ENCODE measurements at regions not wholly inside any gene's neighbourhood (a gene's known extent, or its start where the extent isn't known, plus 50 kb on each side); places are given as distances from the start of the nearest gene placed in this dataset.
"Not testable (repeated sequence)": the region's sequence is repeated elsewhere in the genome, so short reads cannot be mapped to it uniquely, and the experiment has no call there.

DNA sequence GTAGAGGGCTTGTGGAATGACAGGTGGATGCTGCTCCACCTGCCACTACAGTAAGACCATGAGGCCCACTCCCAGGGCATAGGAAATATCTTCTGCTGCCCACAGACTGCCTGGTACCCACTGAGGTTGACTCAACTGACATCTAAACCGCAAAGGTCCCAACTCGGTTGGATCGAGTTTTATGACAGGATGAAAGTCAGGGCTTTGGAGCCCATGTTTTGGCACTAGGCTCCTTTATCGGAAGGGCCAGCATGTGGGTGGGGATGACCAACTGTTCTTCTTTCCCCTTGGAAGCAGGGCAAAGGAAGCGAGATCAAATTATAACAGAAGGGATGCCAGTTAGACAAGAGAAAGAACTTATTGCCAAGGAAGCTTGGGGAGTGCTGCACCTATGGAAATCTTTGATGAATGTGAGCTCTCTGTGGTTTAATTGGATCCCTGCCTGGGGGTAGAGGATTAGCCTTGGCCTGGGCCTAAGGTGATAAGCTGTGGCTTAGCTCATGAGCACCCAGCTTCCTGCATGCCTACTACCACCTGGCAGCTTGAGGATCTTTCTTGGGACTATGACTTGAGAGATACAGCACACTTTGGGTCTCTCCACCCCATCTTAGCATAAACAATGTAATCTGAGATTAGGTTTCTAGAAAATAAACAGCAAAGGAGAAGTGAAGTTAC, 121.8 kb downstream of the KCNA5 start:
- no peak for DNase-seq (ENCODE audit: low read depth, low spot score)

DNA sequence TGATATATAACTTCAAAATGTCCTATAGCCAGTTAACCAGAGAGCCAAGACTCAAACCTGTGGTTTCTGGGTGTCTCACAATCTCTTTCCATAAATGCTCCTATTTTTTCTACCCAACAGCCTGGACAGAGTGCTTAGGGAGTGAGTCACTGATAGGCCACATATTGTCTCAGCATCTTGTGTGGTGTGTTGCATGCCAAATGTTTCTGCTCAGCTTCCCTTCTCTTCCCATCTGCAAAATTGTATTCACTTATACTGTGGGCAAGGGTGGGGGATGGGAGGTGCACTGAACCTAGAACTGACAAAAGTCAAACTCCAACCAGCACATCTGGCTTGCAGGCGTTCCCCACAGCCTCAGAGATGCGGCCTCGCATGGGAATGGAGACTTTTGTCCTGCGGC, 123.3 kb downstream of the KCNA5 start:
- DNase-seq (ENCODE audit: low read depth, low spot score), result peak; percentile 17

DNA sequence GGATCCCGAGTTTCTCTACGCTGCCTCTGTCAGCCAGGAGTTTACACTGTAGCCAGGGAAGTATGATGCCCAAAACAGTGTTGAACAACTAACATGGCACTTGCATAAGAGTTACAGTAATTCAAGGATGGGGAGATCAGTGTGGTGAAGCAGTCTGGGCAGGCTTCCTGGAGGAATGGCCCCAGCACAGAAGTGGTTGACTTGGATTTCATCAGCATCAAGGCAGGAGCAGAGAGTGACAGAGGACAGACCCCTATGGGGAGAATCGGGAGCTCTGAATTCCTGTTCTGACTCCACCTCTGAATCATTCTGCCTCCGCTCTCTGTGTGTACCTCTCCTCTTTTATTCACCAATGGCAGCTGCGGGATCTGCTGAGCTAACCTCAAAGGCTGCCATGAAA, 124.5 kb downstream of the KCNA5 start:
- no peak for DNase-seq (ENCODE audit: low read depth, low spot score)

DNA sequence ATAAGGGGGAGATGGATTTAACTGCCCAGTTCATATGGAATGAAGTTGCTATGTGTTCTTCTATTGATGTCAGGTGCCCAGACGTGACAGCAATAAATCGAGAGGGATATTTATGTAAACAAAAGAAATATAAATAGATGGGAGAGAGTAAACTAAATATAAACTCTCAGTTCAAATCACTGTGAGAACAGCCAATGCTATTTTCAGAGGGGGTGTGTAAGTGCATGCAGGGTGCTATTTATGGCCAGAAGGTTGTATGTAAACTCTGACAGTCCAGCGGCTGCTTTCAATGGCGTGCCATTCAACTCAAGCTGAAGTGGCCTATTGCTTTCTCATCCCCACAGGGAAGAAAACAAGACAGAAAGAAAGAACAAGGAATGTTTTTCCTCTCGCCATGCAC, 127.2 kb downstream of the KCNA5 start:
- DNase-seq (ENCODE audit: low read depth, low spot score), result no peak

DNA sequence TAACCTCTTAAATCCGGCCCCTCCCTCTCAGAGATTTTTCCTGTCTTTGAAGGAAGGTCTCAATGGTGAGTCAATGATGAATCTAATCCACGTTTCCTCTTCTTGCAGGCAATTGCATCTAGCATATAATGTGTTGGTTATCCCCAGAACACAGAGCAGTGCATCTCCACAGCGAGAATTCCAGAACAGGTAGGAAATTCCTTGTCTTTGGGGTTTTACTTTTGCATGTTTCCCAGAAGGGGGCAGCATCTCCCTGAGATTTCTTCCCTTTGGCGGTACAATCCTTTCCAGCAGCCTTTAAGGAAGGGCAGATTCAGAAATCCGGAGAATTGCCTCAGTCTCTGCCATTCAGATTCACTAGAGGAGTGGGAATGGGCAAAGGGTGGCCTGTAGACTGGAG, 128.0 kb downstream of the KCNA5 start:
- DNase-seq (ENCODE audit: low read depth, low spot score), result no peak

DNA sequence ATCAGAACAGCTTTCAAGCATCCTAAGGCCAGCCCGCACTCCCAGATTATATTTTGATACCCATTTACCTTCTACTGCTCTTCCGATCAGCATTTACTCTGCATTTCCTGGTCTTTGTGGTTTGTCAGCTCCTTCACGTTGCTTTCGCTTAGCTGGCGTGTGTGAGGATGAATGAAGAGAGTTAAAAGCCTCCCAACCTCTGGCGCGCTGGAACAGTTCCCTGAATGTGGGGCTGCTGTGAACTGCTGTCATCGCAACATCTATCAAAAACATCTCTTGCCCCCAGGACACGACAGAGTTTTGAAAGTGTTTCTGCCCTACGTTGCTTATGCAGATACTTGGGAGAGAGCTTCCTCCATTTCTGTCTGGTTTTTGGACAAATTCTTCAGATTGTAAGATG, 129.2 kb downstream of the KCNA5 start:
- DNase-seq (ENCODE audit: low read depth, low spot score), result no peak

DNA sequence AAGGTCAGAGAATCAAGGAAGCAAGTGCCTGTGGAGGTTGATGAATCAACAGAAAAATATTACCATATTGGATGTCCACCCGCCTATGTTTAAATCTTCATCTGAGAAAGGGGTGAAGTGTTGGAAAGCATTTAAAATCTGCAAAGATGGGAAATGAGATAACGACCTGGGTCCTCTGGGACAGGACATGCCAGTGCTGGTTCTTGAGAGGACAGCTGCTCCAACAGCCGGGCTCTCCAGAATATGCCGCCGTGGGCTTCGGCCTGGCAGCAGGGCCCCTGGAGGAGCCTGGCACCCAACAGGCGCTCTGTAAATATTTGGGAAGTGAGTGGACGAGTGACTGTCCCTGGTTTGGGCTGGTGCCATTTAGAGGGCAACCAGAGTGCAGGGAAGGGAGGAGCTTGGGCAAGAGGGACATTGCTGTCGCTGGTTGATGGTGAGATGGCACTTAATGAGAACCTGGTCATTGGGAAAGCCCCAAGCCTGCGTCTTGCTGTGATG, 129.9 kb downstream of the KCNA5 start:
- no peak for DNase-seq (ENCODE audit: low read depth, low spot score)

DNA sequence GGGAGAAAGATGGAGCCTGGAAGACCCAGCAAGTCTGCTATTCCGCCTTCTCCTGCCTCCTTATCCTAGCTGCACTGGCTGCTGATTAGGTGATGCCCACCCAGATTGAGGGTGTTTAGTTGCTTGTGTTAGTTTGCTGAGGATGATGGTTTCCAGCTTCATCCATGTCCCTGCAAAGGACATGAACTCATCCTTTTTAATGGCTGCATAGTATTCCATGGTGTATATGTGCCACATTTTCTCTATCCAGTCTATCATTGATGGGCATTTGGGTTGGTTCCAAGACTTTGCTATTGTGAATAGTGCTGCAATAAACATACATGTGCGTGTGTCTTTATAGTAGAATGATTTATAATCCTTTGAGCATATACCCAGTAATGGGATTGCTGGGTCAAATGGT, 131.7 kb downstream of the KCNA5 start:
- DNase-seq (ENCODE audit: low read depth, low spot score), result not testable (repeated sequence)

DNA sequence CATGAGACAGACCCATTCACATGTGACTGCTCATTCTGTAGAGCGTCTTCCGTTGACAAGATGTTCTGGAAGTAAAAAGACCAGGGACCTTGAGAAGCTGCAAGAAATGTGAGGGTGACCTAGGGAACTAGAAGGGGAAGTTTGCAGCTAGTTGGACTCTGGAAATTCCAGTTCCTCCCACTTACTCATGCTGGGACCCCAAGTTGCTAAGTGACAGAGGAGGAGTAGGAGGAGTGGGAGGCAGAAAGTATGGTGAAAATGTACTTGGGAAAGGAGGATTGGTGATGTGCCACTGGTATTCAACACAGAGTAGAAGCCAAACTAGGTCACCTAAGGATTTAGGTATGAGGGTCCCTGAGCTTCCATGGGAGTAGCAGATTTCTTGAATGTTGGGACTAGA, 132.4 kb downstream of the KCNA5 start:
- no peak for DNase-seq (ENCODE audit: low read depth, low spot score)

DNA sequence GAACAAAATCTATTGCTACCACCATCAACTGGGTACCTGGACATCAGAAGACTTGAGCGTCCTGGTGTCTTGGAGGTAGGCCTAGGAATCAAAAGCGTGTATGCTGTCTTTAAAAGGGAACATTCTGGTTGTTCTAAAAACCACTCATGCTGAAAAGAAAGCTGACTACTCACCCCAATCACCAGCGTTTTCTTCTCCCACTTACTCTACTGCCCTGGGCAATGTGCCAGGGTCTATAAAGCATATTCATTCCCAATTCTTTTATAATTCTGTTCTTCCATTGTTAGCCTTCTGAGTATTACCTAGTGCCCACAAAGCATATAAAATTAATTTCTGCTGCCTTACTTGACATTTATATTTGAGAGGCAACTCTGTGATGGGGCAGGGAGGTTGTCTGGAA, 133.4 kb downstream of the KCNA5 start:
- no peak for DNase-seq (ENCODE audit: low read depth, low spot score)

DNA sequence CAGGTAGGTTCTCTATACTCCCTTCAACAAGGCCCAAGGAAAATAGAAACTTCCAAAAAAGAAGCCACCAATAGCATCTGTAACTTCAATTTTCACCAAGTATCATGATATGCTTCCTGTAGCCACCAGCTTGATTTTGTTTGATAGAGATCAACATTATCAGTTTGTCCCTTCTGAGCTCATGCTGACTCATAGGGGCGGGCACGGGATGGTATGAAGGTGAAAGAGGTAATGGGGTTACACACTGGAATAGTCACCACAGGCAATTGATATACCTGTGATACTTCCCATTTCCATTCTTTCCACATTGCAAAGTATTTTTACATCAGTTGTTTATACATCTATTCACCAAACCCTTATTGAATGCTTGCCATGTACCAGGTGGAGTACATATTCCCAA, 134.1 kb downstream of the KCNA5 start:
- DNase-seq (ENCODE audit: low read depth, low spot score), result no peak

DNA sequence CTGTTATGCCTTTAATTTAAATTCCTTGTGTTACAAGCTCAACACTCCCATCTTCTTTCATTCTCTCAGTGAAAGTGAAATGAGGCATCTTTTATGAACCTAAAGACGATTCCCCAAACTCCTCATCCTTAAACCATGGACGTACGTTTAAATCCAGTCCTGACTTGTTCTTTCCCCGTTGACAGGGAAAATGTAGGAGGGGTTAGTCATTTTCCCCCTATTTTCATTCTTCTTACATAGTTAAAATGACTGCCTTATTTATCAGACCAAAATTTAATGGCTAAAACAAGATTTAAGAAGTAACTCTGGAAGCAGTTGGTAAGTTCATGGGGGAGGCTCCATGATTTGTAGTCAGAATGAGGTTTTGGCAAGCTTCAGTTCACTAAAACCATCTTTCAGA, 134.9 kb downstream of the KCNA5 start:
- DNase-seq (ENCODE audit: low read depth, low spot score), result no peak

DNA sequence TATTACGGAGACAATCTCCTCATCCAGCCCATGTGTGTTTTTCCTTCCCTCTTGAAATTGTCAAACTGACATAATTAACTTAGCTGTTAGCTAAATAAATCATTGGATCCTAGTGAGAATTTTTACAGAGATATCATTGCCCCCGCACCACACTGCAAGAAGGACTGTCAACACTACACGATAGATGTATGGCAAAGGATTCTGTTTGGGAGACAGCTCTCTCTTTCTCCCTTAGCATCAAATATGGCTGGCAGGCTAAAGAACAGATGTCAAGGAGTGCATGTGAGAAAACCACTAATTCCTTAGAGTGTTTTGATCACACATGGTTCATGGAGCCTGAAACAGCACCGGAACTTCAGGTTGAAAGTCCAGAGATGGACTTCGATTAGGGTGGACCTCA, 136.8 kb downstream of the KCNA5 start:
- no peak for DNase-seq (ENCODE audit: low read depth, low spot score)

DNA sequence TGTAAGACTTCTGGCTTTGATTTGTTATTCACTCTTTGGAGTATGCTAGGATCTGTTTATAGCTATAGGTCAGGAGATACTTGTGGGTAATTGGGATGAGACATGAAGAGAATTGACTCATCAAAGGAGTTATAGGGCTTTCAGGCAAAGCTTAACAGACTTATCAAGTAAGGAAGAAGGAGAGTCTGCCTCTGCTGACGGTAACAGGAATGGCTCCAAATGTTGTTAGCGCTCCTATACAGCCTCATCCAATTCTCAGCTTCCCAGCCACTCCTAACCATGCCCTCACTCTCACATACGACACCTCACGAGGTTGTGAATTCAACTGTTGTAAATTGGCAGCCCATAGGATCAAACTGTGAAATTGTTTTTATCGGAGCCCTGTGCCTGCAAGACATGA, 140.5 kb downstream of the KCNA5 start:
- no peak for DNase-seq (ENCODE audit: low read depth, low spot score)

DNA sequence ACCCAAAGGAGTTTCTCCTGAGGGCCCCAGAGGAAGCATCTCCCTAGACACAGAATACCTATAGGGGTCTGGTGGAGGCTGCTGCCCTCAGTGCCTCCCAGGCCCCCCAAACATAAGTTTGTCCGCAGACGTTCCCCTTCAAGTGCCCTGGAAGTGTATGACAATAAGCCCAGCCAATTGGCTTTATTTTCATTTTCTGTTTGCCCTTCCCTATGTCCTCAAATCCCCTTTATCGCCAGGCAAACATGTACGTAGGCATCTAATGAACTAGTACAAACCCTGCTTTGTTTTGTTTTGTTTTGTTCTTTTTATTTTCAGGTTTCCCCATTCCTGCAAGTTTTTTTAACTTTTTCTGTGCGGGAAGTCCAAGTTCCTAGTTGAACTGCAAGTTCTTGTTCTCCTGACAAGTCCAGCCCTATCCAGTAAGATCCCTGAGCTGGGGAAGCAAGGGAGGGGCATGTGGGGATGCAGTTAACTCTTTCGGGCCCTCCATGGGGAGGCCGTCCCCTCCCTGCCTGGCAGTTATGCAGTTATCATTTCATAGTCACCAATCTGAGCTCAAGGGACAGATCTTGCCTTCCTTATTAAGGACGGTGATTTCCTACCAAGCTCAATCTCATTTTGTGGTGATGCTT, 141.9 kb downstream of the KCNA5 start:
- DNase-seq (ENCODE audit: low read depth, low spot score), result no peak

DNA sequence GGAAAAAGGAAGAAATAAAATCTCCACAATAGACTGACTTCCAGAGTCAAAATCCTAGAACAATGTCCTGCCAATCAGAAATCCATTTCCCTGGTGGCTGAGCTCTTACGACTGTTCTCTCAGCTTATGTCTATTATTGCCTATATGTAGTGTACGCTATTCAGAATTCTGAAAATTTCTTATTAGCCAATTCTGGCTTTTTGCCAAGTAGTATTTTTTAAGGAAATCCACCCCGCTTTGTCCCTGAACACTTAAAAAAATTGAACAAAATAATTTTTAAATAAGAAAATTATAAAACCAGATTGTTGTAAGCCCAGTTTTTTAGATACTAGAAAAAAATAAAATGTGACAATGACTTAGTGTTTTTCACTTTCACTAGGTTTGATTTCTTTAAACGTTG, 143.0 kb downstream of the KCNA5 start:
- no peak for DNase-seq (ENCODE audit: low read depth, low spot score)

DNA sequence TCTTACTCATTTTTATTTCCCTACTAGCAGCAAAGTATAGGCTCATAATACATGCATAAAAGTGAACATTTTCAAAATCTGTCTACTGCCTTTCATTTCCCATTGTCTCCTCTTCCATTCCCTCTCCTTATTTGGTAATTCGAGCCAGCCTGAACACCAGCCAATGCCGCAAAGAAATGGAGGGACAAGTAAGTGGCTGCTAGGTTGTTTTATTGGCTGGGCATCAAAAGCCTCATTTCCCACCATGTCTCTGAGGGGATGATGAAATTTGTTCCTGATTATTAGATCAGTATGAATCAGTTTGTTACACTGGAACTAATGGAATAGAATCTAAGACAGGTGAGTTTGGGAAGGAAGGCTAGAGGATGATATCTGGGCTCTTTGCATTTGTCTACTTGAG, 143.5 kb downstream of the KCNA5 start:
- DNase-seq (ENCODE audit: low read depth, low spot score), result no peak

DNA sequence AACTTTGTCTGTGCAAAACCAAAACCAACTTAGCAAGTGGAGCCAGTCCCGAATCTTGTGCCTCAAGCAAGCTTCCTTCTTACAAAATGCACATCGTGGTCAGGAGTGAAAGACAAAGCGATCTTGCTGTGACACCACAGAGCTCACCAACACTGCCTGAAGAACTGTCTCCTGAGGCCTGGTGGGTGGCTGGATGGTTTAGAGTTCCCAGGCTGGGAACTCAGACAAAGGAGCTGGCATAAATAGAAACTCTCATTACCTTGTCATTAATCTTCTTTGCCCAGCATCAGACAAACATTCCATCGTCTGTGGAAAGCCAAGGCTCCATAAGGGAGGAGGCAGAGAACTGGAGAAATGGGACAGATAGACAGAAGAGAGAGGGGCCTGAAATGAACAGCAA, 144.8 kb downstream of the KCNA5 start:
- DNase-seq (ENCODE audit: low read depth, low spot score), result no peak

DNA sequence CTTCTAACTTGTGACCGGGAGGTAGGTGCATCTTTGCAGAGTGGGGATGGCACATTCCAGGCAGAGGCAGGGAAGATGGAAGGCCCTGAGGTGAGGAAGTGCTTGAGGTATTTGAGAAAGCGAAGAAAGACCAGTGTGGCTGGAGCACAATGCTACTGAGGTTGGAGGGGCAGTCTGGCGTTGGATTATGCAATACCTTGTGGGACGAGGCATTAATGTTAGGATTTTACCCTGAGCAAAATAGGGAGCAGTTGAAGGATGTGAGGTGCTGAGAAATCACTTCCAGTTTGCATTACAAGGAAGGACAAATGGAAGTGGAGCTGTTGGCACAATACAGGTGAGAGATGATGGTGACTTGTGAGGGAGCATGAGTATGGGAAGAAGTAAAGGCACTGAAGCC, 145.5 kb downstream of the KCNA5 start:
- no peak for DNase-seq (ENCODE audit: low read depth, low spot score)

DNA sequence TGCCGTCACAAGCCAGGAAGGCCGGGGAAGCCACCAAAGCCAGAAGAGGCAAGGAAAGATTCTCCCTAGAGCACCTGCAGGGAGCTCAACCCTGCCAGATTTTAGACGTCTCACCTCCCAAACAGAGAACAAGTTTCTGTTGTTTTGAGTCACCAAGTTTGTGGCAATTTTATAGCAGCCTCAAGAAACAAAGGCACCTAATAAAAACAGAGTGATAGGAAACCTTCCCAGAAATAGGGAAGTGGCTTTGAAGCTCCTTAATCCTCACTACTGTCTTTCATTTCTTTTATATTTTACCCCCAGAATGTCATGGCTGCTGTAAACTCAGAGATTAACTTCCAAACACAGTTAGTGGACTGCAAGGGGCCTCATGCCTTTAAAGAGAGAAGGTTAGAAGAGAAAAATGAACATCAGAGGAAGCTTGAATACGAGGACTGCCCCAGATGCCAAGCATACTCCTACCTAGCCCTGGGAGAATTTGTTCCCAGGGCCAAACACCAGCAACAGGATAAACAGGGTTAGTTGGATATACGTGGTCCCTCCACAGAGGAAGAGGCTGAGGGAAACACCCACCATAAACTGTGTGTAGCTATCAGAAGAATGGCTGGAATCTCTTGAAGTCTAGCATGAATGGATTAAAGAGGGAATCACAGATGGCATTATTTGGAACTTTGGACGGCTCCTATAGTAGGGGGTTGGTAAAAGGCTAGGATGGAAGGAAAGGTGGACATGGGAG, 148.3 kb downstream of the KCNA5 start:
- no peak for DNase-seq (ENCODE audit: low read depth, low spot score)

DNA sequence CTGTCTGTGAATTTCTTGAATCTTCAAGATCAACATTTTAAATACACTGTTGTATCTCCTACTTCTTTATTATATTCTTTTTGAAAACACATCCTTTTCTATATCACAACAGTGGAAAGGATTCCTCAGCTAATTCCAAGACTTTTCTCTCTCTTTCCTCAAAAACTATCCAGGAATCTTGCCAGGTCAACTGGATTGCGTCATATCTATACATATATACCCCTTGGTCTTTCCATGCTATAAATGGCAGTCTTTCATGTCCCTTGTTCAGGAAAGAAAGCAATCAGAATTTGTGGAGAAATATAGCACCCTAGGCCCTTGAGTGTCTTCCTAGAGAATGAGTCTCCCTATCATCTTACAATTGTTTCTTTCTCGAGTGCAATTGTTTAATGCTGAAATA, 149.0 kb downstream of the KCNA5 start:
- DNase-seq (ENCODE audit: low read depth, low spot score), result no peak

DNA sequence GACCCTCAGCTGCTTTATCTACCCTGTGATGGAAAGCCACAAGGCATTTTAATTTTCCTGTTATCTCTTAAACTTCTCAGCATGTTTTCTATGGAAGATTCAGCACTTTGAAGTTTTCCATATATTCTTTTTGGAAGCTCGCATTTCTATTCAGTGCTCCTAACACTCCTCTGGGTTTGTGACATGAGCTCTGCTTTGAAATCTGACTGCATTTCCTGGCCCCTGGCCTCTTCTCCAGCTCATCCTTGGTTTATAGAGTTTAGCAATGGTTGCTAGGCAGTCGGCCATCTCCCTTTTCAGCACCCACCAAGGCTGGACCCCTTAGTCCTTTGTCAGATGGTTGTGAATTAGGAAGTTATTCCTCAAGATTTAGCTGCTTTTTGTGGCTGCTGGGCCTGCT, 150.6 kb downstream of the KCNA5 start:
- DNase-seq (ENCODE audit: low read depth, low spot score), result no peak

DNA sequence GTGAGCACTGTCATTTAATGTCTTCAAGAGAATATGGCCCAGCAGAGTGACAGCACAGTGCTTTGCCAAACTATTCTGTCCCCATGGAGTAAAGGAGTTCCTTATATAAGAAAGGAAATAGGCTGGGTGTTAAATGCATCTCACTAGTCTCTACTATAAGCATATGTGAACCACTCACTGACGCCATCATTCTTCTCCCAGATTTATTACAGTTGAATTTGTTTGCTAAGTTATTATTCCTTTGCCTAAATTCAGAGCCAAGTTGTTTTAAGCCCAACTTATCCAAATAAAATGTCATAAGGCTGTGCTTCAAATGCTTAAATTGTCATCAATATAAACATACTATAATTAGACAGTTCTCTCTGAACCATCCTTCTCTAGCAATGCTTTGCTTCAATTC, 151.6 kb downstream of the KCNA5 start:
- no peak for DNase-seq (ENCODE audit: low read depth, low spot score)

Data from brain pericyte (primary cell).